HCT116 (cell line): ENCODE measurements at regions not wholly inside any gene's neighbourhood (a gene's known extent, or its start where the extent isn't known, plus 50 kb on each side); places are given as distances from the start of the nearest gene placed in this dataset.

Experiments used
- ATAC-seq: fragments of 200-7000 bp; cut with Tn5 transposase; 2 replicates; pipeline ENCODE4 v1.9.1; 2020; ENCODE audit warnings: mild to moderate bottlenecking, moderate library complexity
- BruUV-seq: library from RNA; stranded (reverse); fragments of 400-500 nt; replicated peaks from 2 replicates; lab custom pipeline; 2021; lab: Mats Ljungman, UMichigan
- CTCF ChIA-PET: fragments of 300-600 bp; sonication (Branson Sonifier 250); formaldehyde crosslinking; loops from one replicate; lab custom pipeline; 2021; ENCODE audit warnings: antibody characterized with exemption; lab: Charles Lee
- POLR2A ChIA-PET: fragments of 300-600, 350-600 bp; sonication (Branson Sonifier 250); formaldehyde crosslinking; loops from one replicate; lab custom pipeline; 2021; ENCODE audit warnings: antibody characterized with exemption; lab: Charles Lee
- RAD21 ChIA-PET, 2 experiments: fragments of 300-600 bp; sonication (Branson Sonifier 250); formaldehyde crosslinking; loops; one replicate each; lab custom pipeline; 2023; ENCODE audit warnings: low total read pairs in 2 of 2; ENCODE audit not compliant: uncharacterized antibody in 2 of 2, unreplicated experiment in 2 of 2, low non-redundant PET in 1 of 2; lab: Charles Lee
- DNase-seq: peaks from one replicate; pipeline ENCODE4 v3.0.0-alpha.2; 2010; ENCODE audit warnings: low read depth, low spot score
- H2AFZ ChIP-seq: fragments of 200-600 bp; shearing (Covaris generic), sonication (generic); 2 replicates; pipeline ENCODE4 v1.6.1; 2017; ENCODE audit warnings: low read depth, mixed run types, mixed read lengths, antibody characterized with exemption, low read length; ENCODE audit not compliant: poor library complexity, severe bottlenecking
- H3K27ac ChIP-seq: 2 replicates; pipeline ENCODE4 v1.5.1; 2012; ENCODE audit warnings: low read depth, low read length
- H3K27me3 ChIP-seq: fragments of 200-600 bp; sonication (generic); 2 replicates; pipeline ENCODE4 v1.6.1; 2016; ENCODE audit warnings: mixed run types, low read length, mixed read lengths; ENCODE audit not compliant: insufficient read depth
- H3K36me3 ChIP-seq, 2 experiments: fragments of 200-500 bp in 1 of 2; fragments of 200-600 bp in 1 of 2; sonication (Bioruptor generic) in 1 of 2; sonication (generic) in 1 of 2; 2 replicates each; pipeline versions ENCODE4 v1.5.1 to v1.6.1; 2014 to 2016; ENCODE audit warnings: low read length in 2 of 2, inconsistent platforms in 1 of 2, mixed read lengths in 1 of 2, mixed run types in 1 of 2; ENCODE audit not compliant: insufficient read depth in 2 of 2, control insufficient read depth in 1 of 2
- H3K4me1 ChIP-seq, 2 experiments: fragments of 200-600 bp in 1 of 2; sonication (generic) in 1 of 2; 2 replicates each; pipeline versions ENCODE4 v1.5.1 to v1.6.1; 2012 to 2017; ENCODE audit warnings: low read length in 2 of 2, inconsistent platforms in 1 of 2, mild to moderate bottlenecking in 1 of 2, mixed read lengths in 1 of 2, mixed run types in 1 of 2, moderate library complexity in 1 of 2; ENCODE audit not compliant: insufficient read depth in 2 of 2, control insufficient read depth in 1 of 2
- H3K4me2 ChIP-seq: fragments of 200-600 bp; sonication (generic); 2 replicates; pipeline ENCODE4 v1.6.1; 2017; ENCODE audit warnings: mixed run types, low read length, mixed read lengths
- H3K4me3 ChIP-seq, 2 experiments: fragments of 200-600 bp in 1 of 2; sonication (generic) in 1 of 2; replicated peaks in 1 of 2; 2 replicates each; pipeline ENCODE4 v1.5.1; 2011 to 2016; ENCODE audit warnings: low read length in 2 of 2, control low read depth in 1 of 2, low read depth in 1 of 2, mild to moderate bottlenecking in 1 of 2, mixed read lengths in 1 of 2, mixed run types in 1 of 2
- H3K79me2 ChIP-seq: fragments of 200-600 bp; sonication (generic); 2 replicates; pipeline ENCODE4 v1.6.1; 2017; ENCODE audit warnings: mild to moderate bottlenecking, mixed run types, low read length, moderate library complexity, mixed read lengths; ENCODE audit not compliant: insufficient read depth
- H3K9ac ChIP-seq: fragments of 200-600 bp; sonication (generic); 2 replicates; pipeline ENCODE4 v1.6.1; 2016; ENCODE audit warnings: low read length, mixed read lengths
- H3K9me2 ChIP-seq: fragments of 200-600 bp; sonication (generic), shearing (Covaris generic); 2 replicates; pipeline ENCODE4 v1.6.1; 2017; ENCODE audit warnings: mixed run types, mild to moderate bottlenecking, moderate library complexity; ENCODE audit not compliant: insufficient read depth
- H3K9me3 ChIP-seq, 2 experiments: fragments of 200-500 bp in 1 of 2; fragments of 200-600 bp in 1 of 2; sonication (Bioruptor generic) in 1 of 2; sonication (generic) in 1 of 2; 2 replicates each; pipeline ENCODE4 v1.6.1; 2014 to 2017; ENCODE audit warnings: low read length in 2 of 2, mixed read lengths in 2 of 2, inconsistent platforms in 1 of 2, low read depth in 1 of 2, mild to moderate bottlenecking in 1 of 2, mixed run types in 1 of 2, moderate library complexity in 1 of 2; ENCODE audit not compliant: control insufficient read depth in 1 of 2, insufficient read depth in 1 of 2
- H4K20me1 ChIP-seq: fragments of 200-600 bp; sonication (generic), shearing (Covaris generic); 2 replicates; pipeline ENCODE4 v1.6.1; 2017; ENCODE audit warnings: mixed run types, mild to moderate bottlenecking, moderate library complexity; ENCODE audit not compliant: insufficient read depth
- CBX3 ChIP-seq: IDR thresholded peaks from 2 replicates; pipeline ENCODE4 v1.6.1; 2012; ENCODE audit warnings: low read depth
- EGR1 ChIP-seq: IDR thresholded peaks from 2 replicates; pipeline ENCODE4 v1.6.1; 2012; ENCODE audit warnings: low read depth
- ELF1 ChIP-seq: IDR thresholded peaks from 2 replicates; pipeline ENCODE4 v1.6.1; 2012; ENCODE audit warnings: low read depth, borderline replicate concordance
- EZH2 ChIP-seq: fragments of 200-600 bp; sonication (generic); IDR thresholded peaks from 2 replicates; pipeline ENCODE4 v1.6.1; 2017; ENCODE audit warnings: antibody characterized with exemption, mixed run types
- JUND ChIP-seq: IDR thresholded peaks from 2 replicates; pipeline ENCODE4 v1.6.1; 2012
- MAX ChIP-seq: IDR thresholded peaks from 2 replicates; pipeline ENCODE4 v1.6.1; 2012
- POLR2AphosphoS5 ChIP-seq: IDR thresholded peaks from 2 replicates; pipeline ENCODE4 v1.6.1; 2011; ENCODE audit warnings: mild to moderate bottlenecking, low read depth, low read length, moderate library complexity
- RAD21 ChIP-seq: IDR thresholded peaks from 2 replicates; pipeline ENCODE4 v1.6.1; 2012; ENCODE audit warnings: low read depth, mild to moderate bottlenecking
- SIN3A ChIP-seq: IDR thresholded peaks from 2 replicates; pipeline ENCODE4 v1.6.1; 2012; ENCODE audit warnings: low read depth
- TCF7L2 ChIP-seq: IDR thresholded peaks from 2 replicates; pipeline ENCODE4 v1.7.0; 2011; ENCODE audit warnings: borderline replicate concordance, inconsistent platforms; ENCODE audit not compliant: insufficient read depth, insufficient read length; ENCODE audit errors: extremely low read depth
- YY1 ChIP-seq: IDR thresholded peaks from 2 replicates; pipeline ENCODE4 v1.6.1; 2011; ENCODE audit warnings: low read length, low read depth, moderate library complexity, mild to moderate bottlenecking; ENCODE audit not compliant: insufficient replicate concordance; ENCODE audit errors: extremely low read depth
- ZBTB33 ChIP-seq: IDR thresholded peaks from 2 replicates; pipeline ENCODE4 v1.6.1; 2011; ENCODE audit warnings: mild to moderate bottlenecking, low read length, moderate library complexity; ENCODE audit not compliant: insufficient replicate concordance; ENCODE audit errors: extremely low read depth
- ZFX ChIP-seq: fragments of 450-650 bp; IDR thresholded peaks from 2 replicates; pipeline ENCODE4 v1.6.1; 2017
- ZNF274 ChIP-seq: fragments of 200-500 bp; sonication (Bioruptor generic); IDR thresholded peaks from 2 replicates; pipeline ENCODE4 v1.6.1; 2014; ENCODE audit warnings: mild to moderate bottlenecking, low read depth, low read length, inconsistent platforms
- intact Hi-C: fragments of 100-400 bp; cut with micrococcal nuclease; formaldehyde crosslinking; loops from 2 replicates; pipeline ENCODE4 v1.10.0; 2022

GRCh38 chr5:145044970-145045369 is 790.2 kb downstream of the PRELID2 start:
- Histone ChIP-seq H3K27me3 (no peaks in the 10 kb centered on the region), H3K36me3 (no peaks in the 10 kb centered on the region), H3K9me3 (no peaks in the 10 kb centered on the region), H3K4me3 (no peak overlapping the region), H3K27ac (no peak overlapping the region), H4K20me1 (no peaks in the 10 kb centered on the region), H3K9me2 (no peaks in the 10 kb centered on the region), H2AFZ (no peak overlapping the region), H3K9ac (no peak overlapping the region), H3K4me2 (no peak overlapping the region), H3K4me1 (no peaks in the 10 kb centered on the region), H3K79me2 (no peaks in the 10 kb centered on the region)
- ATAC-seq (no peak), DNase-seq (no peak)
- TF ChIP-seq SIN3A (no peak), YY1 (no peak), EZH2 (no peak), RAD21 (no peak), MAX (no peak), ZFX (no peak), EGR1 (no peak)
- POLR2A ChIA-PET = no interaction called here
- RAD21 ChIA-PET = no interaction called here
- CTCF ChIA-PET = no interaction called here
- intact Hi-C loops = no loop called here
- no TSS peak for BruUV-seq

- CTCF ChIA-PET = no interaction called here
- H3K9me2 ChIP-seq = no peaks in the 10 kb centered on the region
- no peak overlapping the region for H3K27ac ChIP-seq
- H2AFZ ChIP-seq = no peak overlapping the region
- no peak overlapping the region for H3K4me3 ChIP-seq
- no peaks in the 10 kb centered on the region for H3K9me3 ChIP-seq
- H3K4me1 ChIP-seq = no peaks in the 10 kb centered on the region
- POLR2A ChIA-PET = no interaction called here
- H3K4me2 ChIP-seq = no peak overlapping the region
- H3K9ac ChIP-seq = no peak overlapping the region
- no peaks in the 10 kb centered on the region for H4K20me1 ChIP-seq
- H3K79me2 ChIP-seq = no peaks in the 10 kb centered on the region
- intact Hi-C loops = no loop called here
- BruUV-seq = no TSS peak
- no peaks in the 10 kb centered on the region for H3K36me3 ChIP-seq
- H3K27me3 ChIP-seq = peaks cover 15% of the 10 kb centered on the region
- RAD21 ChIA-PET = no interaction called here
- DNase-seq (no peak), ATAC-seq (no peak)
- no peak for TF ChIP-seq SIN3A
- no peak for TF ChIP-seq POLR2AphosphoS5
- TF ChIP-seq CBX3 = no peak
- TF ChIP-seq TCF7L2 = no peak
- no peak for TF ChIP-seq ZBTB33
- TF ChIP-seq ZNF274 = no peak
- TF ChIP-seq ELF1 = no peak
- no peak for TF ChIP-seq JUND
- TF ChIP-seq, all 23 proteins: peak for 0
These were observed 806.5 kb downstream of the PRELID2 start for GRCh38 chr5:145028626-145029025.
